Memory B cell (primary cell): ENCODE measurements at regions not wholly inside any gene's neighbourhood (a gene's known extent, or its start where the extent isn't known, plus 50 kb on each side); places are given as distances from the start of the nearest gene placed in this dataset.

Experiments used
- ATAC-seq: fragments of 150-1000 bp; cut with Tn5 transposase; 2 replicates; pipeline ENCODE4 v1.10.0; 2021; ENCODE audit warnings: low read depth, mild to moderate bottlenecking, moderate library complexity
- DNase-seq, 2 donors: peaks; one replicate each; pipeline ENCODE4 v3.0.0; 2022; ENCODE audit warnings: low spot score in 2 of 2
- H3K27ac Mint-ChIP-seq: one replicate; pipeline ENCODE4 v1.8.0; 2022; ENCODE audit warnings: mild to moderate bottlenecking, moderate library complexity, mixed read lengths
- H3K27me3 Mint-ChIP-seq: one replicate; pipeline ENCODE4 v1.8.0; 2022; ENCODE audit warnings: mixed read lengths
- H3K36me3 Mint-ChIP-seq: one replicate; pipeline ENCODE4 v1.8.0; 2022; ENCODE audit warnings: mild to moderate bottlenecking, mixed read lengths
- H3K4me1 Mint-ChIP-seq: one replicate; pipeline ENCODE4 v1.8.0; 2022; ENCODE audit warnings: mixed read lengths
- H3K4me3 Mint-ChIP-seq: one replicate; pipeline ENCODE4 v1.8.0; 2022; ENCODE audit warnings: mild to moderate bottlenecking, moderate library complexity, mixed read lengths
- H3K9me3 Mint-ChIP-seq: one replicate; pipeline ENCODE4 v1.8.0; 2022; ENCODE audit warnings: mixed read lengths

DNA sequence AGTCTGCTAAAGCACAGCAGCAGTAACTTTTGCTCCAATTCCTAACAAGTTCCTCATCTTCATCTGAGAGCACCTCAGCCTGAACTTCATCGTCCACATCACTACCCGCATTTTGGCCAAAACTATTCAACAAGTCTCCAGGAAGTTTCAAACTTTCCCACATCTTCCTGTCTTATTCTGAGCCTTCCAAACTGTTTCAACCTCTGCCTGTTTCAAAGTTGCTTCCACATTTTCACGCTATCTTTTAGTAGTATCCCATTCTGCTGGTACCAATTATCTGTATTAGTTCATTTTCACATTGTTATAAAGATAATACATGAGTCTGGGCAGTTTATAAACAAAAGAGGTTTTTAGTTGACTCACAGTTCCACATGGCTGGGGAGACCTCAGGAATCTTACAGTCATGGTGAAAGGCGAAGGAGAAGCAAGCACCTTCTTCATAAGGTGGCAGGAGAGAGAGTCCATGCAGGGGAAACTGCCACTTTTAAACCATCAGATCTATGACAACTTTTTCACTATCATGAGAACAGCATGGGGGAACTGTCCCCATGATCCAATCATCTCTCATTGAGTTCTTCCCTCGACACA is 99.4 kb upstream of the GRIK2 start:
- no peak for DNase-seq
- no peak for ATAC-seq
- peaks cover 11% of the 10 kb centered on the region for H3K9me3 Mint-ChIP-seq
- no peak overlapping the region for H3K4me3 Mint-ChIP-seq
- H3K36me3 Mint-ChIP-seq, result no peaks in the 10 kb centered on the region
- no peak overlapping the region for H3K27ac Mint-ChIP-seq
- H3K4me1 Mint-ChIP-seq, result no peaks in the 10 kb centered on the region
- no peaks in the 10 kb centered on the region for H3K27me3 Mint-ChIP-seq

- DNase-seq, result no peak
- H3K9me3 Mint-ChIP-seq, result peaks cover 11% of the 10 kb centered on the region
Observed at GRCh38 chr6:101294676-101295075, 98.8 kb upstream of the GRIK2 start.

DNA sequence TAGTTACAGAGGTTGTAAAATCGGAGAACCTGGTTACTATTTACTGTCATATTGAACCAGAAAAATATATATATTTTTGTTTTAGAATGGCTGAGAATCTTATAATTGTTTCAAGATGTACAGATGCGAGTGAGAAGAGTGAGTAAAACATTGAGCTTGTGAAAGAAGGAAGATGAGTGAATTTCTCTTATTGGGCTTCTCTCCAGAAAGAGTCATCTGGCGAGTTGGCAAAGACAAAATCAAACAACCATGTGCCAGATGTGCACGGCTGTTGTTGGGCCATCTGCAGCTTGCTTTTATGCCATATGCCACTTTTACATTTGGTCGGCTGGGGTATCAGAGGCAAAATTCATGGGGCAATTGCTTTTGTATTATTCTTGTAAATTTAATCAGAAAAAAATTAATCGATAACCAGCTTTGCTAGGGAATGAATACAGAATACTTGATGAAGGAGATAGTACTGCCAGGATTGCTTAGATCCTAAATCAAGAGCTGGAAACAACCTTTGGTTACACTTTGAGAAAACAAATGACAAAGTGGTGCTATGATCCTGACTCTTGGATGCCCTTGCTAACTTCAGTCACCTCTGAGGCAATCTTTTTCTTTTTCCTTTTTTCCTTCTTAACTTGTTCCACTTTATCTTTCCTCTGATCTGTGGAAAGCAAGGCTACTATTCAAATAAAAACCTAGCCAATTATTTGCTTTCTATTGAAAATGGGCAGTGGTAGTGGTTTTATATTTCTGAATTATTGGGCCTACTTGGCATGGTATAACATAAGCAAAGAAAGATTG is 97.1 kb upstream of the GRIK2 start:
- Mint-ChIP-seq H3K36me3 (no peaks in the 10 kb centered on the region), H3K9me3 (peaks cover 8% of the 10 kb centered on the region), H3K27ac (no peak overlapping the region), H3K27me3 (no peaks in the 10 kb centered on the region), H3K4me1 (no peaks in the 10 kb centered on the region), H3K4me3 (no peak overlapping the region)
- ATAC-seq (no peak), DNase-seq (no peak)

More at GRCh38 chr6:101294676-101295075, 98.8 kb upstream of the GRIK2 start:
- H3K4me1 Mint-ChIP-seq, result no peaks in the 10 kb centered on the region
- no peaks in the 10 kb centered on the region for H3K27me3 Mint-ChIP-seq
- H3K27ac Mint-ChIP-seq, result no peak overlapping the region
- H3K36me3 Mint-ChIP-seq, result no peaks in the 10 kb centered on the region
- no peak overlapping the region for H3K4me3 Mint-ChIP-seq
- ATAC-seq, result no peak

DNA sequence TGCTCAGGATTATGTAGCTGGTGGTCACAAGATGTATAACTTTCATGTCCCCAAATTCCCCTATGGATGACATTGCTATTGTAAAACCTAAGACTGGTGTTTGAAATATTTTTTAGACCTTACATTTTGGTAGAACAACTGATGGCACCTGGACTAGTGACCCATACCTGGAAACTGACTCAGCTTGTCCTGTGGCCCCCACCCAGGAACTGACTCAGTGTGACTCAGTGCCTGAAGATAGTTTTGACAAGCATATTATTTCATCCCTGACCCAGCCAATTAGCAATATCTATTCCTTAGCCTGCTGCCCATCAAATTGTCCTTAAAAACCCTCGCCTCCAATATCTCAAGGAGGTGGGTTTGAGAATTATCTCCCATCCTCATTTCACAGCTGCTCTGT is 90.9 kb upstream of the GRIK2 start:
- Mint-ChIP-seq H3K27me3 (no peaks in the 10 kb centered on the region), H3K36me3 (no peaks in the 10 kb centered on the region), H3K4me3 (no peak overlapping the region), H3K4me1 (no peaks in the 10 kb centered on the region), H3K27ac (no peak overlapping the region), H3K9me3 (peaks cover 8% of the 10 kb centered on the region)
- no peak for ATAC-seq
- no peak for DNase-seq

DNA sequence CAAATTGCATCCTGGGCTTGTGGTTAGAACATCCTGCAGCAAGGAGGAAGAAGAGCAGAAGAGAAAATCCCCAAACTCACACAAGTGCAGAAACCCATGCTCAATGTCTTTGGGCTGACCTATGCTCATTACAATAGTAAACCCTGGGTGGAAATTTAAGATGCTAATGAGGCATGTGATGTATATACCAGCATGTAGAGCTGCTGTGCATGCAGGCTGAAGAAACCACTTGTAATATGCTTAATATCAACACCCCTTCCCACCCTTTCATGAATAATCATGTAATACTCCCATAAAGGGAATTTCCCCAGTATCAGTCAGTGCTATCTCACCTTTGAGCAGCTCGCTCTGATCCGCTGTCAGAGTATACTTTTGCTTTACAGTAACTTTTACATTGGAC is 90.0 kb upstream of the GRIK2 start:
- no peaks in the 10 kb centered on the region for H3K27me3 Mint-ChIP-seq
- ATAC-seq (no peak), DNase-seq (no peak)
- H3K27ac Mint-ChIP-seq, result no peak overlapping the region
- H3K4me3 Mint-ChIP-seq, result no peak overlapping the region
- H3K36me3 Mint-ChIP-seq, result no peaks in the 10 kb centered on the region
- no peaks in the 10 kb centered on the region for H3K4me1 Mint-ChIP-seq
- H3K9me3 Mint-ChIP-seq, result peaks cover 8% of the 10 kb centered on the region

DNA sequence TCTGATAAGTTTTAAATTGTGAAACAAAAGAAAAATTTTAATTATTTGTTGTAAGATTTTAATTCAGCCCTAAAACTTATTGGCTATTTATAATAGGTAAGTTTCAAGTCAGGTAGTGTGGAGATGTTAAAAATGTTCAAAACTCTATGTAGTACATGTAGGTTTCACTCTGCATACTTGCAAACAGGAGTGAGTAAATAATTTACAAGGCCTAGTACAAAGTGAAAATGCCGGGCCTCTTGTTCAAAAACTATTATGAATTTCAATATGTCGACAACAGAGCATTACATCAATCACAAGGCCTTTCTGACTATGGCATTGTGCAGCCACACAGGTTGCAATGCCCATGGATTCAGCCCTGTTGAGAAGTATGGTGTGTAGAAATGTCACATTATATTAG is 80.9 kb upstream of the GRIK2 start:
- H3K9me3 Mint-ChIP-seq, result no peaks in the 10 kb centered on the region
- no peaks in the 10 kb centered on the region for H3K36me3 Mint-ChIP-seq
- DNase-seq, result no peak
- no peak overlapping the region for H3K27ac Mint-ChIP-seq
- no peak overlapping the region for H3K4me3 Mint-ChIP-seq
- H3K27me3 Mint-ChIP-seq, result no peaks in the 10 kb centered on the region
- H3K4me1 Mint-ChIP-seq, result no peaks in the 10 kb centered on the region
- ATAC-seq, result no peak

DNA sequence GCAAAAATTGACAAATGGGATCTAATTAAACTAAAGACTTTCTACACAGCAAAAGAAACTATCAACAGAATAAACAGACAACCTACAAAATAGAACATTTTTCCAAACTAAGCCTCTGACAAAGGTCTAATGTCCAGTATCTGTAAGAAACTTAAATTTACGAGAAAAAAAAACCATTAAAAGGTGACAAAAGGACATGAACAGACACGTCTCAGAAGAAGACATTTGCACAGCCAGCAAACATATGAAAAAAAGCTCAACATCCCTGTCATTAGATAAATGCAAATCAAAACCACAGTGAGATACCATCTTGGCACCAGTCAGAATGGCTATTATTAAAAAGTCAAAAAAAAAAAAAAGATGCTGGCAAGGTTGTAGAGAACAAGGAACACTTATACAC is 70.6 kb upstream of the GRIK2 start:
- DNase-seq, result no peak

GRCh38 chr6:101326411-101326810 is 67.1 kb upstream of the GRIK2 start:
- Mint-ChIP-seq H3K4me3 (no peak overlapping the region), H3K9me3 (no peaks in the 10 kb centered on the region), H3K36me3 (no peaks in the 10 kb centered on the region), H3K27ac (no peak overlapping the region), H3K4me1 (no peaks in the 10 kb centered on the region), H3K27me3 (no peaks in the 10 kb centered on the region)
- DNase-seq, result no peak
- ATAC-seq, result no peak

More for the DNA sequence above, 70.6 kb upstream of the GRIK2 start:
- no peak overlapping the region for H3K4me3 Mint-ChIP-seq
- H3K27ac Mint-ChIP-seq, result no peak overlapping the region
- no peaks in the 10 kb centered on the region for H3K4me1 Mint-ChIP-seq
- ATAC-seq, result no peak
- no peaks in the 10 kb centered on the region for H3K27me3 Mint-ChIP-seq
- H3K9me3 Mint-ChIP-seq, result no peaks in the 10 kb centered on the region
- no peaks in the 10 kb centered on the region for H3K36me3 Mint-ChIP-seq

DNA sequence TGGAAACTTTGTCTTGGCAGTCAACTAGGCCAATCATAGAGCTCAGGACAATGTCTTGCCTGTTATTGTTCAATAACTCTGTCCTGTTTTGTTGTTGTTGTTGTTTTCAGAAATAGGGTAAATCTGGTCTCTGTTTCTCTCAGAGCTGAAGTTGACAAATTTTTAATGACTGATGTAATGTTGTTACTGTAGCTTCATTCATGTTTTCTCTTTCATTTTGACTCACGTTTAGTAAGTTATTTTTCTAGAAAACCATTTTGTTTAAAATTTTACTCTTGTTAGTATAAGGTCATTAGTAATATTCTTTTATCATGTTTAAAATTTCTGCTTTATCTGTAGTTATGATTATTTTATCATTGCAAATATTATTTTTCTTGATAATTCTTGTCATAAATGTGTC is 51.6 kb upstream of the GRIK2 start:
- Mint-ChIP-seq H3K4me3 (no peak overlapping the region), H3K27ac (no peak overlapping the region), H3K9me3 (peaks cover 10% of the 10 kb centered on the region), H3K4me1 (no peaks in the 10 kb centered on the region), H3K36me3 (no peaks in the 10 kb centered on the region), H3K27me3 (peaks cover 2% of the 10 kb centered on the region)
- ATAC-seq (no peak), DNase-seq (no peak)
